H9 (cell line): ENCODE measurements at regions not wholly inside any gene's neighbourhood (a gene's known extent, or its start where the extent isn't known, plus 50 kb on each side); places are given as distances from the start of the nearest gene placed in this dataset.

Experiments used
- DNase-seq: peaks from one replicate; pipeline ENCODE4 v3.0.0-alpha.2; 2017
- H2AFZ ChIP-seq: one replicate; pipeline ENCODE4 v1.6.1; 2013; ENCODE audit warnings: mild to moderate bottlenecking, low read length, control low read depth, moderate library complexity
- H2AK5ac ChIP-seq: 2 replicates; pipeline ENCODE4 v1.6.1; 2013; ENCODE audit warnings: low read length, control low read depth, mixed read lengths; ENCODE audit not compliant: insufficient read length
- H2BK120ac ChIP-seq: one replicate; pipeline ENCODE4 v1.6.1; 2013; ENCODE audit warnings: low read depth, mild to moderate bottlenecking, low read length, control low read depth, inconsistent platforms; ENCODE audit not compliant: poor library complexity, severe bottlenecking
- H2BK12ac ChIP-seq: 2 replicates; pipeline ENCODE4 v1.6.1; 2013; ENCODE audit warnings: low read length, control low read depth, mixed read lengths, low read depth; ENCODE audit not compliant: insufficient read length
- H2BK15ac ChIP-seq: 2 replicates; pipeline ENCODE4 v1.6.1; 2013; ENCODE audit warnings: low read depth, low read length, control low read depth
- H2BK20ac ChIP-seq: one replicate; pipeline ENCODE4 v1.6.1; 2013; ENCODE audit warnings: low read depth, mild to moderate bottlenecking, low read length, control low read depth, inconsistent platforms; ENCODE audit not compliant: poor library complexity, severe bottlenecking
- H2BK5ac ChIP-seq: 2 replicates; pipeline ENCODE4 v1.6.1; 2013; ENCODE audit warnings: low read length, control low read depth, mixed read lengths; ENCODE audit not compliant: insufficient read length
- H3K14ac ChIP-seq: 2 replicates; pipeline ENCODE4 v1.6.1; 2013; ENCODE audit warnings: low read length, control low read depth; ENCODE audit not compliant: insufficient read depth
- H3K18ac ChIP-seq: 2 replicates; pipeline ENCODE4 v1.6.1; 2013; ENCODE audit warnings: low read depth, mild to moderate bottlenecking, mixed read lengths, low read length, control low read depth; ENCODE audit not compliant: insufficient read length
- H3K23ac ChIP-seq: 2 replicates; pipeline ENCODE4 v1.6.1; 2013; ENCODE audit warnings: low read length, control low read depth, mixed read lengths, low read depth; ENCODE audit not compliant: insufficient read length
- H3K23me2 ChIP-seq: 2 replicates; pipeline ENCODE4 v1.6.1; 2013; ENCODE audit warnings: low read depth, mild to moderate bottlenecking, mixed read lengths, low read length, control low read depth; ENCODE audit not compliant: insufficient read length, poor library complexity, severe bottlenecking
- H3K27ac ChIP-seq: 2 replicates; pipeline ENCODE4 v1.5.1; 2013; ENCODE audit warnings: low read length, control low read depth, mixed read lengths, low read depth; ENCODE audit not compliant: insufficient read length
- H3K27me3 ChIP-seq: 2 replicates; pipeline ENCODE4 v1.6.1; 2013; ENCODE audit warnings: low read length, control low read depth, inconsistent platforms; ENCODE audit not compliant: insufficient read depth
- H3K4ac ChIP-seq: 2 replicates; pipeline ENCODE4 v1.6.1; 2013; ENCODE audit warnings: low read depth, mild to moderate bottlenecking, control low read depth, inconsistent platforms, low read length, moderate library complexity
- H3K4me1 ChIP-seq: 2 replicates; pipeline ENCODE4 v1.6.1; 2013; ENCODE audit warnings: low read length, control low read depth, inconsistent platforms; ENCODE audit not compliant: insufficient read depth
- H3K4me2 ChIP-seq: 2 replicates; pipeline ENCODE4 v1.6.1; 2013; ENCODE audit warnings: low read length, control low read depth, mixed read lengths; ENCODE audit not compliant: insufficient read length, insufficient read depth
- H3K56ac ChIP-seq: 2 replicates; pipeline ENCODE4 v1.6.1; 2013; ENCODE audit warnings: low read depth, mild to moderate bottlenecking, mixed read lengths, low read length, control low read depth; ENCODE audit not compliant: insufficient read length
- H3K79me1 ChIP-seq: 2 replicates; pipeline ENCODE4 v1.6.1; 2013; ENCODE audit warnings: low read depth, mild to moderate bottlenecking, moderate library complexity, low read length, control low read depth, inconsistent platforms; ENCODE audit not compliant: insufficient read depth, poor library complexity, severe bottlenecking
- H3K79me2 ChIP-seq: 2 replicates; pipeline ENCODE4 v1.6.1; 2013; ENCODE audit warnings: low read length, control low read depth, inconsistent platforms; ENCODE audit not compliant: insufficient read depth
- H3K9ac ChIP-seq: 2 replicates; pipeline ENCODE4 v1.6.1; 2013; ENCODE audit warnings: low read length, control low read depth, mixed read lengths; ENCODE audit not compliant: insufficient read length; ENCODE audit errors: extremely low read depth
- H3K9me3 ChIP-seq: one replicate; pipeline ENCODE4 v1.6.1; 2013; ENCODE audit warnings: low read depth, low read length, inconsistent platforms; ENCODE audit not compliant: control insufficient read depth
- H3T11ph ChIP-seq: one replicate; pipeline ENCODE4 v1.6.1; 2013; ENCODE audit warnings: mild to moderate bottlenecking, low read length, control low read depth, inconsistent platforms
- H4K20me1 ChIP-seq: one replicate; pipeline ENCODE4 v1.6.1; 2013; ENCODE audit not compliant: control insufficient read depth, insufficient read length, insufficient read depth
- H4K5ac ChIP-seq: 2 replicates; pipeline ENCODE4 v1.6.1; 2013; ENCODE audit warnings: low read depth, mild to moderate bottlenecking, mixed read lengths, low read length, control low read depth; ENCODE audit not compliant: insufficient read length
- H4K8ac ChIP-seq: replicated peaks from 2 replicates; pipeline ENCODE4 v1.6.1; 2013; ENCODE audit warnings: low read length, control low read depth, mixed read lengths, low read depth; ENCODE audit not compliant: insufficient read length
- H4K91ac ChIP-seq: 2 replicates; pipeline ENCODE4 v1.6.1; 2013; ENCODE audit warnings: low read depth, mild to moderate bottlenecking, moderate library complexity, mixed read lengths, low read length, control low read depth; ENCODE audit not compliant: insufficient read length
- H3K27ac Mint-ChIP-seq, 3 experiments: 2 replicates in 2 of 3; 3 replicates in 1 of 3; pipeline ENCODE4 v1.8.0; 2020 to 2021; ENCODE audit warnings: mixed read lengths in 3 of 3, mild to moderate bottlenecking in 1 of 3, moderate library complexity in 1 of 3
- H3K27me3 Mint-ChIP-seq: 2 replicates; pipeline ENCODE4 v1.8.0; 2021; ENCODE audit warnings: low read depth, mild to moderate bottlenecking, moderate library complexity, mixed read lengths
- H3K36me3 Mint-ChIP-seq, 3 experiments: 2 replicates in 2 of 3; 3 replicates in 1 of 3; pipeline ENCODE4 v1.8.0; 2020 to 2021; ENCODE audit warnings: low read depth in 3 of 3, mixed read lengths in 3 of 3; ENCODE audit not compliant: insufficient read depth in 1 of 3
- H3K4me1 Mint-ChIP-seq, 2 experiments: 2 replicates each; pipeline ENCODE4 v1.8.0; 2020; ENCODE audit warnings: mixed read lengths in 2 of 2
- H3K4me3 Mint-ChIP-seq, 2 experiments: 2 replicates in 1 of 2; 3 replicates in 1 of 2; pipeline ENCODE4 v1.8.0; 2020 to 2021; ENCODE audit warnings: mild to moderate bottlenecking in 2 of 2, mixed read lengths in 2 of 2, moderate library complexity in 1 of 2
- H3K9me3 Mint-ChIP-seq, 2 experiments: 2 replicates in 1 of 2; 3 replicates in 1 of 2; pipeline ENCODE4 v1.8.0; 2020; ENCODE audit warnings: mild to moderate bottlenecking in 2 of 2, mixed read lengths in 2 of 2, moderate library complexity in 1 of 2
- CTCF ChIP-seq: fragments of 200-600 bp; sonication (generic); conservative IDR thresholded peaks from 3 replicates; pipeline ENCODE4 v1.8.0; 2021; ENCODE audit warnings: antibody characterized with exemption, mild to moderate bottlenecking
- WGBS: extraction: QIAGEN DNeasy Blood & Tissue Kit; methylation state at CpG from one replicate; pipeline ENCODE4 v1.1.7; 2013; ENCODE audit warnings: missing lambda C conversion rate, low lambda C conversion rate, mixed read lengths; ENCODE audit not compliant: insufficient read length; ENCODE audit errors: extremely low coverage; 5-methylcytosine and 5-hydroxymethylcytosine counted together

GRCh38 chr2:60302377-60303126, 250.9 kb downstream of the BCL11A start:
- peaks cover 9 to 18% of the 10 kb centered on the region in 2 experiments for H3K4me1 Mint-ChIP-seq
- peak; percentile 44; the same call in 2 of the 3 replicates for TF ChIP-seq CTCF
- no peaks in the 10 kb centered on the region for H3K79me1 ChIP-seq

More at GRCh38 chr2:60302377-60303126, 250.9 kb downstream of the BCL11A start:
- no peak overlapping the region for H2BK20ac ChIP-seq
- no peaks in the 10 kb centered on the region for H3K9me3 Mint-ChIP-seq
- H3K9ac ChIP-seq = no peak overlapping the region
- no peaks in the 10 kb centered on the region for H3K79me2 ChIP-seq
- no peaks in the 10 kb centered on the region for H3K27me3 ChIP-seq
- no CpG with 5 or more reads among the region's 6 CpGs for WGBS
- H2AFZ ChIP-seq = no peak overlapping the region
- H4K8ac ChIP-seq = no peak overlapping the region
- no peaks in the 10 kb centered on the region for H3K9me3 ChIP-seq
- H3K18ac ChIP-seq = no peak overlapping the region
- no peak overlapping the region for H4K5ac ChIP-seq
- no peak overlapping the region for H4K91ac ChIP-seq
- no peak overlapping the region for H3K23ac ChIP-seq
- no peak overlapping the region for H2BK12ac ChIP-seq
- peaks cover 1% of the 10 kb centered on the region; the same call in 1 of the 2 replicates for H3K27me3 Mint-ChIP-seq
- no peak overlapping the region for H3K27ac ChIP-seq
- H3K56ac ChIP-seq = no peak overlapping the region
- H2BK5ac ChIP-seq = no peak overlapping the region
- no peaks in the 10 kb centered on the region for H3K4me1 ChIP-seq
- no peak overlapping the region for H3K4me2 ChIP-seq
- H2AK5ac ChIP-seq = no peak overlapping the region
- no peak overlapping the region for H3T11ph ChIP-seq
- no peak overlapping the region for H3K4ac ChIP-seq
- no peak overlapping the region for H2BK15ac ChIP-seq
- no peaks in the 10 kb centered on the region for H3K23me2 ChIP-seq
- no peak overlapping the region for H3K14ac ChIP-seq
- H3K36me3 Mint-ChIP-seq = no peaks in the 10 kb centered on the region
- DNase-seq = no peak
- no peaks in the 10 kb centered on the region for H4K20me1 ChIP-seq
- no peak overlapping the region for H2BK120ac ChIP-seq
- H3K4me3 Mint-ChIP-seq = no peak overlapping the region
- H3K27ac Mint-ChIP-seq = no peak overlapping the region
